K562 (cell line): ENCODE measurements at regions not wholly inside any gene's neighbourhood (a gene's known extent, or its start where the extent isn't known, plus 50 kb on each side); places are given as distances from the start of the nearest gene placed in this dataset.
"Not testable (repeated sequence)": the region's sequence is repeated elsewhere in the genome, so short reads cannot be mapped to it uniquely, and the experiment has no call there.

Experiments used
- ATAC-seq: fragments of 200-7000 bp; cut with Tn5 transposase; 3 replicates; pipeline ENCODE4 v1.9.1; 2020; ENCODE audit warnings: moderate library complexity
- BruUV-seq: library from RNA; stranded (reverse); fragments of 400-500 nt; replicated peaks from 2 replicates; lab custom pipeline; 2021; lab: Mats Ljungman, UMichigan
- CTCF ChIA-PET: fragments of 300-600 bp; formaldehyde crosslinking; extraction: SDS; loops from one replicate; lab custom pipeline; 2021; ENCODE audit warnings: low intra/inter-chr PET ratio; lab: Yijun Ruan, JAX
- POLR2A ChIA-PET: fragments of 300-600, 350-650 bp; sonication (Branson Sonifier 250); formaldehyde crosslinking; extraction: SDS; loops from one replicate; lab custom pipeline; 2021; ENCODE audit warnings: antibody characterized with exemption, inconsistent platforms; lab: Yijun Ruan, JAX
- DNase-seq, 4 experiments: peaks; one replicate each; pipeline versions ENCODE4 v3.0.0 to v3.0.0-alpha.2; 2011 to 2018; ENCODE audit warnings: low spot score in 3 of 4, mixed read lengths in 3 of 4; ENCODE audit errors: extremely low read depth in 1 of 4
- FAIRE-seq: peaks from 2 replicates; lab custom pipeline; 2011; peaks lifted over from hg19 to GRCh38; lab: Jason Lieb, UNC
- H2AFZ ChIP-seq: 2 replicates; pipeline ENCODE4 v1.6.0; 2011; ENCODE audit warnings: low read depth, low read length, control low read depth, inconsistent platforms
- H3K27ac ChIP-seq: fragments of 200-600 bp; 3 replicates; pipeline ENCODE4 v1.8.0; 2011; ENCODE audit warnings: low read depth, mild to moderate bottlenecking, control low read depth, inconsistent platforms, low read length, moderate library complexity, mixed read lengths; ENCODE audit errors: extremely low read depth
- H3K27me3 ChIP-seq, 2 experiments: fragments of 300-600 bp in 1 of 2; 2 replicates in 1 of 2; 3 replicates in 1 of 2; pipeline versions ENCODE4 v1.6.0 to v1.8.0; 2011; ENCODE audit warnings: inconsistent platforms in 2 of 2, low read length in 2 of 2, mild to moderate bottlenecking in 1 of 2, mixed read lengths in 1 of 2, moderate library complexity in 1 of 2; ENCODE audit not compliant: control insufficient read depth in 2 of 2, insufficient read depth in 2 of 2
- H3K36me3 ChIP-seq: fragments of 300-600 bp; 3 replicates; pipeline ENCODE4 v1.8.0; 2011; ENCODE audit warnings: mild to moderate bottlenecking, low read length, inconsistent platforms; ENCODE audit not compliant: control insufficient read depth, insufficient read depth
- H3K4me1 ChIP-seq, 2 experiments: fragments of 200-600 bp in 1 of 2; replicated peaks in 1 of 2; 2 replicates in 1 of 2; 3 replicates in 1 of 2; pipeline versions ENCODE4 v1.5.1 to v1.8.0; 2011; ENCODE audit warnings: inconsistent platforms in 2 of 2, low read length in 2 of 2, mild to moderate bottlenecking in 1 of 2, mixed read lengths in 1 of 2, moderate library complexity in 1 of 2; ENCODE audit not compliant: control insufficient read depth in 2 of 2, insufficient read depth in 2 of 2
- H3K4me2 ChIP-seq: 2 replicates; pipeline ENCODE4 v1.6.1; 2011; ENCODE audit warnings: low read length, control low read depth, inconsistent platforms, mixed read lengths; ENCODE audit not compliant: insufficient read depth
- H3K4me3 ChIP-seq: fragments of 200-600 bp; sonication (generic), shearing (Covaris generic); 2 replicates; pipeline ENCODE4 v1.5.1; 2016; ENCODE audit warnings: control low read depth, inconsistent platforms
- H3K79me2 ChIP-seq: fragments of 200-600 bp; 3 replicates; pipeline ENCODE4 v1.8.0; 2011; ENCODE audit warnings: low read length, inconsistent platforms; ENCODE audit not compliant: control insufficient read depth, insufficient read depth
- H3K9ac ChIP-seq, 2 experiments: 2 replicates each; pipeline versions ENCODE4 v1.6.0 to v1.6.1; 2011; ENCODE audit warnings: low read depth in 2 of 2, low read length in 2 of 2, control low read depth in 1 of 2, inconsistent platforms in 1 of 2, mild to moderate bottlenecking in 1 of 2, mixed read lengths in 1 of 2; ENCODE audit not compliant: insufficient read depth in 1 of 2
- H3K9me1 ChIP-seq: one replicate; pipeline ENCODE4 v1.6.0; 2011; ENCODE audit warnings: inconsistent platforms, mild to moderate bottlenecking, low read length, moderate library complexity; ENCODE audit not compliant: control insufficient read depth, insufficient read depth
- H3K9me3 ChIP-seq: replicated peaks from 2 replicates; pipeline ENCODE4 v1.5.1; 2011; ENCODE audit warnings: low read depth, low read length, inconsistent platforms; ENCODE audit not compliant: control insufficient read depth, insufficient read depth
- H4K20me1 ChIP-seq: replicated peaks from 2 replicates; pipeline ENCODE4 v1.6.1; 2011; ENCODE audit warnings: low read length, inconsistent platforms, mixed read lengths; ENCODE audit not compliant: control insufficient read depth, insufficient read depth
- CBFA2T3 ChIP-seq: fragments of 450-650 bp; IDR thresholded peaks from 2 replicates; pipeline ENCODE4 v1.6.1; 2017
- TAL1 ChIP-seq: fragments of 450-650 bp; IDR thresholded peaks from 2 replicates; pipeline ENCODE4 v1.6.1; 2016; ENCODE audit warnings: mild to moderate bottlenecking
- WGBS: fragments of 100-300 bp; shearing (Covaris generic); methylation state at CpG from one replicate; pipeline ENCODE4 v1.1.6; 2016; ENCODE audit warnings: low coverage, mixed read lengths; ENCODE audit not compliant: insufficient coverage; ENCODE audit errors: missing lambda C conversion rate; 5-methylcytosine and 5-hydroxymethylcytosine counted together
- in situ Hi-C: fragments of 300-500 bp; cut with MboI; formaldehyde crosslinking; loops from 4 replicates; pipeline ENCODE4 v1.15.0; 2018; ENCODE audit warnings: inconsistent platforms, mixed read lengths
- intact Hi-C: fragments of 100-400 bp; cut with micrococcal nuclease; formaldehyde crosslinking; loops from 2 replicates; pipeline ENCODE4 v1.14.2; 2022

DNA sequence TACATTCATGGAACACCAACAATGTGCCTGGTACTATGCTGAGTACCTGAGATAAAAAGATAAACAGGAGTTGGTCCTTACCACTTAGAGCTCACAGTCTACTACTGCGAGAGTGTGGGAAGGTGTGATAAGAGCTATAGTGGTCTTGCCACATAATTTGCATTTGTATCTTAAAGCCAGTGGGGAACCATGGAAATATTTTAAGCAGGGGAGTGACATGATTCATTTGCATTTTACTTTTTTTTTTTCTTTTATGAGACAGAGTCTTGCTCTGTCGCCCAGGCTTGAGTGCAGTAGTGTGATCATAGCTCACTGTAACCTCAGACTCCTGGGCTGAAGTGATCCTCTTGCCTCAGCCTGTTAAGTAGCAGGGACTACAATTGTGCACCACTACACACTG lies 53.6 kb downstream of the SRGAP2 start:
- no CpG with 5 or more reads among the region's 2 CpGs for WGBS

DNA sequence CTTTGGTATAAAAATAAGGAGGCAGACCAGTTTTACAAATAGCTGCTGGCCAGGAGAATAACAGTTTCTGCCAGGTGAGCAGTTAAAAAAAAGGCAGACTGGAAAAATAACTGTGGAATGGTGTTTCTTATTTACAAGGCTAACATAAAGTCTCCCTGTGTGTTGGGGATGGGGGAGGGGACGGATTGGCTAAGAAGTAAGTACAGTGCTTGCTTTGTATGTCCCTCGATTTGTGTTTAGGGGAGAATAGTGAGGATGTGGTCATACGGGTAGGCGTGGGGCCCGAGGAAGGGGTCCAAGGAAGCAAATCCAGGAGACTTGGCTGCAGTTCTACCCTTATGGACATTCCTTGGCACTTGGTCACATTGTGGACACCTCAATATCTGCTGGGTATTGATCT lies 58.1 kb downstream of the SRGAP2 start:
- H3K9ac ChIP-seq, intact Hi-C loops, POLR2A ChIA-PET, H3K27ac ChIP-seq, H3K9me1 ChIP-seq, H3K36me3 ChIP-seq, H3K4me2 ChIP-seq, H2AFZ ChIP-seq, H3K79me2 ChIP-seq, CTCF ChIA-PET, in situ Hi-C loops, H4K20me1 ChIP-seq, FAIRE-seq, H3K9me3 ChIP-seq, H3K27me3 ChIP-seq, BruUV-seq, H3K4me3 ChIP-seq, DNase-seq, H3K4me1 ChIP-seq: not testable (repeated sequence)
- ATAC-seq: peak; percentile 48
- 40% methylated on average over 1 of the region's 5 CpGs for WGBS

More for the DNA sequence above, 53.6 kb downstream of the SRGAP2 start:
- intact Hi-C loops, FAIRE-seq, BruUV-seq, H3K4me1 ChIP-seq, DNase-seq, H3K27ac ChIP-seq, H3K4me3 ChIP-seq, H3K9ac ChIP-seq, H3K27me3 ChIP-seq, H3K9me3 ChIP-seq, H3K9me1 ChIP-seq, H3K36me3 ChIP-seq, H3K4me2 ChIP-seq, H3K79me2 ChIP-seq, H4K20me1 ChIP-seq, in situ Hi-C loops, H2AFZ ChIP-seq, POLR2A ChIA-PET, CTCF ChIA-PET: not testable (repeated sequence)
- peak; percentile 67 for ATAC-seq
- TF ChIP-seq CBFA2T3 (0 out of 2 replicates have a peak, but pooled peaks have one; percentile 8), TAL1 (peak; percentile 30; the same call in 1 of the 2 replicates)
